HepG2 (cell line): ENCODE measurements at regions not wholly inside any gene's neighbourhood (a gene's known extent, or its start where the extent isn't known, plus 50 kb on each side); places are given as distances from the start of the nearest gene placed in this dataset.

Source experiments
- AGO2 ChIP-seq: fragments of 200-400 bp; formaldehyde crosslinking; optimal IDR thresholded peaks from 2 replicates; pipeline ENCODE3; 2017; ENCODE audit warnings: mild to moderate bottlenecking, low read depth, low read length, moderate library complexity
- ARID2 ChIP-seq: sonication (generic); formaldehyde crosslinking; IDR thresholded peaks from 2 replicates; pipeline ENCODE4 v1.8.1; 2022; ENCODE audit warnings: mild to moderate bottlenecking, missing genetic modification reagents, borderline replicate concordance
- ARNT2 ChIP-seq: sonication (generic); formaldehyde crosslinking; IDR thresholded peaks from 2 replicates; pipeline ENCODE4 v1.8.0; 2022; ENCODE audit warnings: mild to moderate bottlenecking, low read depth, missing genetic modification reagents, moderate library complexity
- BHLHE40 ChIP-seq: IDR thresholded peaks from 2 replicates; pipeline ENCODE4 v1.6.1; 2011; ENCODE audit warnings: low read length, improper control_type of control experiment
- DR1 ChIP-seq: sonication (generic); formaldehyde crosslinking; IDR thresholded peaks from 2 replicates; pipeline ENCODE4 v1.8.0; 2021; ENCODE audit warnings: mild to moderate bottlenecking, missing genetic modification reagents, inconsistent platforms
- EHMT2 ChIP-seq: fragments of 200-600 bp; sonication (generic); IDR thresholded peaks from 2 replicates; pipeline ENCODE4 v1.7.0; 2017; ENCODE audit warnings: antibody characterized with exemption, low read depth, low read length, borderline replicate concordance
- EZH2 ChIP-seq: conservative IDR thresholded peaks from 2 replicates; pipeline ENCODE4 v1.6.1; 2012; ENCODE audit warnings: mild to moderate bottlenecking, low read depth, low read length, moderate library complexity
- FOSL2 ChIP-seq: sonication (generic); formaldehyde crosslinking; IDR thresholded peaks from 2 replicates; pipeline ENCODE4 v1.4.0; 2020; ENCODE audit warnings: missing genetic modification reagents
- GTF3A ChIP-seq: sonication (generic); formaldehyde crosslinking; conservative IDR thresholded peaks from 2 replicates; pipeline ENCODE4 v1.4.0; 2020; ENCODE audit warnings: mild to moderate bottlenecking, missing genetic modification reagents
- PHF20 ChIP-seq: sonication (generic); formaldehyde crosslinking; IDR thresholded peaks from 2 replicates; pipeline ENCODE4 v1.5.0; 2020; ENCODE audit warnings: mild to moderate bottlenecking, missing genetic modification reagents
- PRMT3 ChIP-seq: sonication (generic); formaldehyde crosslinking; IDR thresholded peaks from 2 replicates; pipeline ENCODE4 v1.8.1; 2022; ENCODE audit warnings: low read depth, mild to moderate bottlenecking, moderate library complexity, missing genetic modification reagents, borderline replicate concordance
- REPIN1 ChIP-seq: sonication (generic); formaldehyde crosslinking; IDR thresholded peaks from 2 replicates; pipeline ENCODE4 v1.8.0; 2022; ENCODE audit warnings: missing genetic modification reagents, low read depth, mild to moderate bottlenecking, borderline replicate concordance
- RFX3 ChIP-seq: IDR thresholded peaks from 2 replicates; pipeline ENCODE4 v1.6.1; 2016; ENCODE audit warnings: missing biosample characterization, missing genetic modification reagents
- SETDB1 ChIP-seq: sonication (generic); formaldehyde crosslinking; IDR thresholded peaks from 2 replicates; pipeline ENCODE4 v1.5.1; 2020; ENCODE audit warnings: missing genetic modification reagents, mild to moderate bottlenecking, borderline replicate concordance
- SIX1 ChIP-seq: sonication (generic); formaldehyde crosslinking; IDR thresholded peaks from 2 replicates; pipeline ENCODE4 v1.4.0; 2020; ENCODE audit warnings: missing genetic modification reagents, borderline replicate concordance
- SMAD3 ChIP-seq: sonication (generic); formaldehyde crosslinking; IDR thresholded peaks from 2 replicates; pipeline ENCODE4 v1.4.0; 2020; ENCODE audit warnings: missing genetic modification reagents
- TCF7L2 ChIP-seq: IDR thresholded peaks from 2 replicates; pipeline ENCODE4 v1.6.1; 2011; ENCODE audit warnings: mild to moderate bottlenecking, low read depth, low read length, moderate library complexity
- USF2 ChIP-seq, 2 experiments: sonication (generic) in 1 of 2; formaldehyde crosslinking in 1 of 2; IDR thresholded peaks; 2 replicates each; pipeline versions ENCODE4 v1.5.1 to v1.6.1; 2011 to 2020; ENCODE audit warnings: borderline replicate concordance in 1 of 2, low read depth in 1 of 2, low read length in 1 of 2, mild to moderate bottlenecking in 1 of 2, missing genetic modification reagents in 1 of 2, moderate library complexity in 1 of 2
- YY1 ChIP-seq: IDR thresholded peaks from 2 replicates; pipeline ENCODE4 v1.6.1; 2011; ENCODE audit warnings: low read length, low read depth, moderate library complexity, mild to moderate bottlenecking; ENCODE audit not compliant: insufficient read depth, insufficient replicate concordance
- ZNF296 ChIP-seq: sonication (generic); formaldehyde crosslinking; conservative IDR thresholded peaks from 2 replicates; pipeline ENCODE4 v1.5.0; 2020; ENCODE audit warnings: mild to moderate bottlenecking, missing genetic modification reagents
- ZNF3 ChIP-seq: IDR thresholded peaks from 2 replicates; pipeline ENCODE4 v1.7.0; 2017; ENCODE audit warnings: inconsistent platforms
- ZNF441 ChIP-seq: sonication (generic); formaldehyde crosslinking; IDR thresholded peaks from 2 replicates; pipeline ENCODE4 v1.7.0; 2021; ENCODE audit warnings: missing genetic modification reagents, borderline replicate concordance
- ZNF501 ChIP-seq: sonication (generic); formaldehyde crosslinking; IDR thresholded peaks from 2 replicates; pipeline ENCODE4 v1.5.1; 2020; ENCODE audit warnings: mild to moderate bottlenecking, moderate library complexity, missing genetic modification reagents
- ZNF552 ChIP-seq: sonication (generic); formaldehyde crosslinking; IDR thresholded peaks from 2 replicates; pipeline ENCODE4 v1.9.0; 2022; ENCODE audit warnings: missing genetic modification reagents, mild to moderate bottlenecking, borderline replicate concordance
- ZNF616 ChIP-seq: sonication (generic); formaldehyde crosslinking; IDR thresholded peaks from 2 replicates; pipeline ENCODE4 v1.5.0; 2020; ENCODE audit warnings: low read depth, mild to moderate bottlenecking, missing genetic modification reagents
- ZNF768 ChIP-seq: sonication (generic); formaldehyde crosslinking; IDR thresholded peaks from 2 replicates; pipeline ENCODE4 v1.4.0; 2020; ENCODE audit warnings: missing genetic modification reagents
- ZNF772 ChIP-seq: sonication (generic); formaldehyde crosslinking; IDR thresholded peaks from 2 replicates; pipeline ENCODE4 v1.5.0; 2020; ENCODE audit warnings: mild to moderate bottlenecking, missing genetic modification reagents
- TF ChIP-seq, protein P1 (sequence below): sonication (generic); formaldehyde crosslinking; IDR thresholded peaks from 2 replicates; pipeline ENCODE4 v1.5.0; 2020; ENCODE audit warnings: missing genetic modification reagents, mild to moderate bottlenecking, borderline replicate concordance

DNA sequence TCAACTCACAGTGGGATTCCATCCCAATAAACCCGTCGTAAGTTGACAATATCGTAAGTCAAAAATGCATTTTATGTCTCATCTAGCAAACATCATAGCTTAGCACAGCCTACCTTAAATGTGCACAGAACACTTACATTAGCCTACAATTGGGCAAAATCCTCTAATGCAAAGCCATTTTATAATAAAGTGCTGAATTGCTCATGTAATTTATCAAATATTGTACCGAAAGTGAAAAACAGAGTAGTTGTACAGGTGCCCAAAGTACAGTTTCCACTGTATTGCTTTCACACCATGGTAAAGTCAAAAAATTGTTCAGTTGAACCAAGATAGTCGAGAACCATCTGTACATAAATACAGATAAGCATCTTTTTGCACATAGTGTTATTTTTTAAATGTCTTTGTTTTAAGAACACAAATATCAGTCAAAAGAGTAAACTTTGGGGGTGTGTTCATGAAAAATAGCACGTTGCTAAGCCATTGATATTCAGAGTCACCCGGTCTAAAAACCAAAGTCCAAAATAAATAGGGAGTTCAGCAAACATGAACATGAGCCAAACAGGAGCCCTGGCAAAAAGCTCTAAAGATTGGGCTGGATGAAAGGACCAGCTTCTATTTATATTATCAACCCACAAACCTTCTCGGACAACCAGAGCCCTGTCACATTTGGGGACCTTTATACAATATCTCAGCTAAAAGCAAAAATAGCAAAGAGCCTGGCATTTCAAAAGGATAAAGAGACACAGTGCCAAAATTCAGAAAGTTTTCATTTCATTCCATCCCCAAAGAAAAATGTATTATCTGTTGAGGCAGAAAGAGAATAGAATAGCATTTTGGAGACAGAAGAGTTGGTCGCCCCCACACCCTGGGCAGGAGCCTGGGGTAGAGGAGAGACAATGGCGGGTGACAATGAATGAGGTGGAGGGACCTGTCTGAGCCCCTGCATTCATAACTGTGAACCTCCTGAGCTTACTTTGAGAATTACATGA, 105.9 kb upstream of the SH3BP4 start (continued):
- no peak; the same call in 1 of the 2 replicates for TF ChIP-seq REPIN1 (CRISPR knock-in tag)
- no peak for TF ChIP-seq DR1 (CRISPR knock-in tag)
- no peak for TF ChIP-seq ARID2 (CRISPR knock-in tag)
- no peak for TF ChIP-seq USF2 (IDR thresholded peaks at IDR 0.05; ENCODE audit: low read depth, low read length)
- TF ChIP-seq USF2 (CRISPR knock-in tag; IDR thresholded peaks at IDR 0.05; ENCODE audit: borderline replicate concordance), result no peak
- TF ChIP-seq BHLHE40, result no peak
- TF ChIP-seq AGO2, result no peak
- no peak for TF ChIP-seq RFX3 (CRISPR knock-in tag)
- TF ChIP-seq ZNF772 (CRISPR knock-in tag), result peak; percentile 57; the same call in 1 of the 2 replicates
- no peak for TF ChIP-seq PRMT3 (CRISPR knock-in tag)
- TF ChIP-seq ZNF441 (CRISPR knock-in tag), result peak; percentile 39; the same call in 1 of the 2 replicates
- no peak for TF ChIP-seq GTF3A
- TF ChIP-seq TCF7L2, result no peak; the same call in 1 of the 2 replicates
- TF ChIP-seq ZNF501, result no peak
- no peak for TF ChIP-seq ZNF296 (CRISPR knock-in tag)
- TF ChIP-seq EHMT2, result peak; percentile 81; the same call in 1 of the 2 replicates
- no peak for TF ChIP-seq SETDB1 (CRISPR knock-in tag)
- no peak for TF ChIP-seq ZNF616 (CRISPR knock-in tag)
- no peak for TF ChIP-seq ZNF552
- TF ChIP-seq SIX1 (CRISPR knock-in tag), result peak; percentile 78; the same call in 1 of the 2 replicates
- TF ChIP-seq FOSL2 (CRISPR knock-in tag), result peak; percentile 64
- no peak for TF ChIP-seq ZNF3
- TF ChIP-seq PHF20 (CRISPR knock-in tag), result no peak
- TF ChIP-seq ARNT2 (CRISPR knock-in tag), result no peak
- peak; percentile 42; the same call in 1 of the 2 replicates for TF ChIP-seq SMAD3 (CRISPR knock-in tag)
- TF ChIP-seq, protein P1, sequence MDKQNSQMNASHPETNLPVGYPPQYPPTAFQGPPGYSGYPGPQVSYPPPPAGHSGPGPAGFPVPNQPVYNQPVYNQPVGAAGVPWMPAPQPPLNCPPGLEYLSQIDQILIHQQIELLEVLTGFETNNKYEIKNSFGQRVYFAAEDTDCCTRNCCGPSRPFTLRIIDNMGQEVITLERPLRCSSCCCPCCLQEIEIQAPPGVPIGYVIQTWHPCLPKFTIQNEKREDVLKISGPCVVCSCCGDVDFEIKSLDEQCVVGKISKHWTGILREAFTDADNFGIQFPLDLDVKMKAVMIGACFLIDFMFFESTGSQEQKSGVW (CRISPR knock-in tag), result no peak
- TF ChIP-seq EZH2, result no peak
- TF ChIP-seq ZNF768 (CRISPR knock-in tag), result no peak
- TF ChIP-seq YY1, result no peak
